ENCODE measurements at regions not wholly inside any gene's neighbourhood (a gene's known extent, or its start where the extent isn't known, plus 50 kb on each side); places are given as distances from the start of the nearest gene placed in this dataset.
"Not testable (repeated sequence)": the region's sequence is repeated elsewhere in the genome, so short reads cannot be mapped to it uniquely, and the experiment has no call there.

DNA sequence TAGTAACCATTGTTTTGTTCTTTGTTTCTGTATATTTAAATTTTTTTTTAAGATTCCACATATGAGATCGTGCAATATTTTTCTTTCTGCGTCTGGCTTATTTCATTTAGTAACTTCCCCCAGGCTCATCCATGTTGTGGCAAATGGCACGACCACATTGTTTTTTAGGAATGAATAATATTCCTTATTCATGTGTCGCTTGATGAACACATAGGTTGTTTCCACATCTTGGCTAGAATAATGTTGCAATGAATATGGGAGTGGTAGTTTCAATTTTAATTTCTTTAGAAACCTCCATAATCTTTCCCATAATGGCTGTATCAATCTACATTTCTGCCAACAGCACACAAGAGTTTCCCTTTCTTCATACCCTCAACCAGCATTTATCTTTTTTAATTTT, 166.8 kb upstream of the NR3C2 start:
- no peak for DNase-seq

GRCh38 chr4:148598418-148599207, 156.4 kb upstream of the NR3C2 start:
- peak; percentile 86 for DNase-seq

GRCh38 chr4:148589182-148589581, 147.0 kb upstream of the NR3C2 start:
- DNase-seq = no peak

- no peak for DNase-seq
Observed at GRCh38 chr4:148575577-148575976, 133.4 kb upstream of the NR3C2 start.

GRCh38 chr4:148574911-148575310, 132.7 kb upstream of the NR3C2 start:
- no peak for DNase-seq

GRCh38 chr4:148574502-148574901, 132.3 kb upstream of the NR3C2 start:
- DNase-seq = no peak

- DNase-seq = no peak
Observed at GRCh38 chr4:148574066-148574465, 131.9 kb upstream of the NR3C2 start.

GRCh38 chr4:148573296-148573695, 131.1 kb upstream of the NR3C2 start:
- no peak for DNase-seq

- no peak for DNase-seq
Observed at GRCh38 chr4:148565801-148566200, 123.6 kb upstream of the NR3C2 start.

GRCh38 chr4:148563684-148564083, 121.5 kb upstream of the NR3C2 start:
- no peak for DNase-seq

- no peak for DNase-seq
Observed at GRCh38 chr4:148561467-148561866, 119.3 kb upstream of the NR3C2 start.

DNA sequence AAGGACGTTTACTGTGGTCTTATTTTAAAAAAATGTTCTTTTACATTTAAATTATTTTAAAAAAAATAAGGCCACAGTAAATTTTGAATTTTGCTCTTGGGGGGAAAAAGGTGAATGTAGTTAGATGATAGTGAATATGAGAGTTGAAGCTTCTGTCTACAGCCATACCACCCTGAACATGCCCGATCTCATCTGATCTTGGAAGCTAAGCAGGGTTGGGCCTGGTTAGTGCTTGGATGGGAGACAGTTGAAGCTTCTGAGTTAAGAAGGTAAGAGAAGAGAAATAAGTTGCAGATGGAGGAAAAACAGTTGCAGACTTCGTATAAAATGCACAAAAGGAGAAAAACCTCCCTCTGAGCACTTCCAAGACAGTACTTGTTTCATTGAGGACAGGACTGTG, 115.6 kb upstream of the NR3C2 start:
- DNase-seq = no peak

- DNase-seq = no peak
Observed at GRCh38 chr4:148550788-148551187, 108.6 kb upstream of the NR3C2 start.

DNA sequence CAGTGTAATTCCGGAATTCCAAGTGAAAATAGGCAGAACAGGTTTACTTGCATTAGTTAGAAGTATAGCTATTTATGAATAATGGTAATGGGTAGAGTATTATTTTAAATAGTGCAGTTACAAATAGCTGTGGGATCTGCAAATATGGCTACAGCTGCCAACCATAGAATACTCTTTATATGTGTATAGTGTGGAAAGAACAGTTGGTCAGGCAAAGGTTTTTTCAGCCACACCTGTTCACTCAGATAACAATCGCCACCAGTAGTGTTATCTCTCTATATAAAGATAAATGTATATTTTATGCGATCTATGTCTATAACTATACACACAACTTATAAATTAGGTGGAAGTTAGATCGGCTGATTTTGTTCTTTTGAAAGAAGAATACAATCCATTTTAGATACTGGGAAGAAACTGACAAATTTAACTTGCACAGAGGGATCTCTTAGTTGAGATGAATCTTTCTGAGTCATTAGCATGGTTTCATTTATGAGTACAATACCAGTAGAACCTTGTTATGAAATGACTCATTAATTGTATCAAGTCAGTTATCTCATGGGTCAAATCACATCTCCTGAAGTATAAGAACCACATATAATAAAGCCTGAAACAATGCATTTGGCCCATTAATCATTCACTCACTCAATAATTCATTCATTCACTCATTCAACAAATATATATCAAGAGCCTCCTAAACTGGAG, 100.9 kb upstream of the NR3C2 start:
- no peak for DNase-seq

- DNase-seq = no peak
Observed at GRCh38 chr4:148540622-148541326, 98.6 kb upstream of the NR3C2 start.

- DNase-seq = no peak
Observed at GRCh38 chr4:148539387-148539786, 97.2 kb upstream of the NR3C2 start.

DNA sequence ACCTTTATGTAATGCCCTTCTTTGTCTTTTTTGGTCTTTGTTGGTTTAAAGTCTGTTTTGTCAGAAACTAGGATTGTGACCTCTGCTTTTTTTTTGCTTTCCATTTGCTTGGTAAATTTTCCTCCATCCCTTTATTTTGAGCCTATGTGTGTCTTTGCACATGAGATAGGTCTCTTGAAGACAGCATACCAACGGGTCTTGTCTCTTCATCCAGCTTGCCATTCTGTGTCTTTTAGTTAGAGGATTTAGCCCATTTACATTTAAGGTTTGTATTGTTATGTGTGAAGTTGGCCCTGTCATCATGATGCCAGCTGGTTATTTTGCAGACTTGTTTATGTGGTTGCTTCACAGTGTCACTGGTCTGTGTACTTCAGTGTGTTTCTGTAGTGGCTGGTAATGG, 91.6 kb upstream of the NR3C2 start:
- DNase-seq = not testable (repeated sequence)

GRCh38 chr4:148530114-148530513, 87.9 kb upstream of the NR3C2 start:
- DNase-seq = no peak

DNA sequence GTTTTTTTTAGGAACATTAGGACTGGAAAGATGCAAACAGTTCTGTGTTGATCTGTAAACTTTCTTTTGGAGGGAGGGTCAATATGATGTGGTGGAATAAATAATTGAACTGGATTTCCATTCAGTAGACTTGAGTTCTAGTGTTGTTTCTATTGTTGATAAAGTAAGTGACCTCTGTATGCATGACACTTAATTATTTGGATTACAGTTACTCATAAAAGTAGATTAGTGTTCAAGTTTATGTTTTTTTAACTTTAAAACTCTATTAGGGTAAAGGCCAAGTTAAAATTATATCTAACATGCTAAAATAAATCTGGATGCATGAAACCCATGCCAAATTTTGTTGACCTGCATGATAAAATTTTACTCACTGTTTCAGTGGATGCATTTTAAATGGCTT, 85.4 kb upstream of the NR3C2 start:
- no peak for DNase-seq

- no peak for DNase-seq
Observed at GRCh38 chr4:148522995-148523394, 80.8 kb upstream of the NR3C2 start.

GRCh38 chr4:148515248-148515647, 73.0 kb upstream of the NR3C2 start:
- DNase-seq = peak; percentile 77

GRCh38 chr4:148514581-148514980, 72.4 kb upstream of the NR3C2 start:
- DNase-seq = peak; percentile 45

DNA sequence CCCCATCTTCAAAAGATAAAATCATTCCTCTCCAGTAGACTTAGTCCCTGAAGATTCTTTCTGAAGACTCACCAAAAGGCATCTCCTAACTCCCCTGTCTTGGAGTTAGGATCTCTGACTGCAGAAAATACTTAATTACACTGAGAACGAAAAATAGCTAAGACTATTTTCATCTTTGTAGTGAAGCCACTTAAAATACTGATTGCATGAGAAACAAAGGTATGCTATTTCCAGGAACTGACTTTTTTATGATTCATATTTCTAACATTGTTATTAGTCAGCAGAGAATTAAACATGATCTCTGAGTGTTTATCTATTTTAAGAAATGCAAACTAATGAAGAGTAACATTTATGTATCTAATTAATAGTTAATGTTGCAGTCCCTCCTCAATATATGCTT, 71.8 kb upstream of the NR3C2 start:
- no peak for DNase-seq

- DNase-seq = no peak
Observed at GRCh38 chr4:148510211-148510610, 68.0 kb upstream of the NR3C2 start.
